Hepatocyte (in vitro differentiated cells): ENCODE measurements at regions not wholly inside any gene's neighbourhood (a gene's known extent, or its start where the extent isn't known, plus 50 kb on each side); places are given as distances from the start of the nearest gene placed in this dataset.

Experiments used
- DNase-seq: peaks from one replicate; pipeline ENCODE4 v3.0.0-alpha.2; 2016; ENCODE audit warnings: low spot score
- H2AFZ ChIP-seq: fragments of 200-600 bp; sonication (generic); 2 replicates; pipeline ENCODE4 v1.6.0; 2016; ENCODE audit warnings: antibody characterized with exemption, mild to moderate bottlenecking
- H3K27ac ChIP-seq: fragments of 200-600 bp; sonication (generic); 2 replicates; pipeline ENCODE4 v1.5.1; 2016; ENCODE audit warnings: mild to moderate bottlenecking
- H3K27me3 ChIP-seq: fragments of 200-600 bp; sonication (generic); 2 replicates; pipeline ENCODE4 v1.6.1; 2016
- H3K36me3 ChIP-seq: fragments of 200-600 bp; sonication (generic); replicated peaks from 2 replicates; pipeline ENCODE4 v1.5.1; 2016; ENCODE audit warnings: low read depth; ENCODE audit not compliant: insufficient read depth
- H3K4me1 ChIP-seq: fragments of 200-600 bp; sonication (generic); 2 replicates; pipeline ENCODE4 v1.5.1; 2016; ENCODE audit warnings: mild to moderate bottlenecking, moderate library complexity; ENCODE audit not compliant: insufficient read depth
- H3K4me2 ChIP-seq: fragments of 200-600 bp; sonication (generic); 2 replicates; pipeline ENCODE4 v1.6.0; 2016
- H3K4me3 ChIP-seq: fragments of 200-600 bp; sonication (generic); 2 replicates; pipeline ENCODE4 v1.5.1; 2016; ENCODE audit warnings: mild to moderate bottlenecking
- H3K79me2 ChIP-seq: fragments of 200-600 bp; sonication (generic); 2 replicates; pipeline ENCODE4 v1.6.0; 2017; ENCODE audit warnings: mild to moderate bottlenecking
- H3K9me2 ChIP-seq: fragments of 200-600 bp; sonication (generic); replicated peaks from 2 replicates; pipeline ENCODE4 v1.6.0; 2017; ENCODE audit warnings: mild to moderate bottlenecking; ENCODE audit not compliant: insufficient read depth
- H3K9me3 ChIP-seq: fragments of 200-600 bp; sonication (generic); 2 replicates; pipeline ENCODE4 v1.5.1; 2016; ENCODE audit warnings: low read depth, mild to moderate bottlenecking
- H4K20me1 ChIP-seq: fragments of 200-600 bp; sonication (generic); 2 replicates; pipeline ENCODE4 v1.6.0; 2016; ENCODE audit warnings: mild to moderate bottlenecking; ENCODE audit not compliant: insufficient read depth, poor library complexity, severe bottlenecking
- EZH2 ChIP-seq: fragments of 200-600 bp; sonication (generic); IDR thresholded peaks from 2 replicates; pipeline ENCODE4 v1.6.1; 2016; ENCODE audit warnings: antibody characterized with exemption, mild to moderate bottlenecking, borderline replicate concordance
- EZH2phosphoT487 ChIP-seq: fragments of 200-600 bp; sonication (generic); IDR thresholded peaks from one replicate; pipeline ENCODE4 v1.6.1; 2018; ENCODE audit warnings: antibody characterized with exemption, mild to moderate bottlenecking, low read depth, moderate library complexity; ENCODE audit not compliant: unreplicated experiment, severe bottlenecking
- WGBS: methylation state at CpG from one replicate; pipeline ENCODE4 v1.1.6; 2016; ENCODE audit warnings: low lambda C conversion rate; ENCODE audit errors: missing lambda C conversion rate; 5-methylcytosine and 5-hydroxymethylcytosine counted together
- TF ChIP-seq, protein P1 (sequence below): fragments of 200-600 bp; sonication (generic); IDR thresholded peaks from 2 replicates; pipeline ENCODE4 v1.5.1; 2016; ENCODE audit warnings: antibody characterized with exemption, mild to moderate bottlenecking; ENCODE audit not compliant: poor library complexity

DNA sequence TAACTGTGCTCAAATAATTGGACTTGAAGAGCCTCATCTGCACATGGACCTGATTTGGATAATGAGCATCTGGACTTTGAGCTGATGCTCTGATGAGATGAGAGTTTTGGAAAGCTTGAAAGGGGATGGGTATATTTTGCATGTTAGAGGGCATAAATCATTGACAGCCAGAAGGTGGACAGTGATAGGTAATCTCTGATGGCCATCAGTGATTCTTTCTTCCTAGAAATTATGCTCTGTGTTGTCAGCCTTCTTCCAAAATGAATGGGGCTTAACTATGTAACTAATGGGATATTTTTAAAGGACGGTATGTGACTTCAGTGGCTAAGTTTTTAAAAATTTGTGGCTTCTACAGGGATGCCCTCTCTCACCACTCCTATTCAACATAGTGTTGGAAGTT lies 334.0 kb downstream of the PTTG2 start:
- Histone ChIP-seq H3K9me3 (peaks cover 13% of the 10 kb centered on the region), H3K27me3 (no peaks in the 10 kb centered on the region), H3K36me3 (no peaks in the 10 kb centered on the region), H3K79me2 (no peaks in the 10 kb centered on the region), H4K20me1 (no peaks in the 10 kb centered on the region), H3K9me2 (no peaks in the 10 kb centered on the region), H2AFZ (no peak overlapping the region), H3K4me3 (no peak overlapping the region), H3K27ac (no peak overlapping the region), H3K4me1 (no peaks in the 10 kb centered on the region), H3K4me2 (no peak overlapping the region)
- TF ChIP-seq EZH2 (no peak), EZH2phosphoT487 (no peak)
- TF ChIP-seq, protein P1, sequence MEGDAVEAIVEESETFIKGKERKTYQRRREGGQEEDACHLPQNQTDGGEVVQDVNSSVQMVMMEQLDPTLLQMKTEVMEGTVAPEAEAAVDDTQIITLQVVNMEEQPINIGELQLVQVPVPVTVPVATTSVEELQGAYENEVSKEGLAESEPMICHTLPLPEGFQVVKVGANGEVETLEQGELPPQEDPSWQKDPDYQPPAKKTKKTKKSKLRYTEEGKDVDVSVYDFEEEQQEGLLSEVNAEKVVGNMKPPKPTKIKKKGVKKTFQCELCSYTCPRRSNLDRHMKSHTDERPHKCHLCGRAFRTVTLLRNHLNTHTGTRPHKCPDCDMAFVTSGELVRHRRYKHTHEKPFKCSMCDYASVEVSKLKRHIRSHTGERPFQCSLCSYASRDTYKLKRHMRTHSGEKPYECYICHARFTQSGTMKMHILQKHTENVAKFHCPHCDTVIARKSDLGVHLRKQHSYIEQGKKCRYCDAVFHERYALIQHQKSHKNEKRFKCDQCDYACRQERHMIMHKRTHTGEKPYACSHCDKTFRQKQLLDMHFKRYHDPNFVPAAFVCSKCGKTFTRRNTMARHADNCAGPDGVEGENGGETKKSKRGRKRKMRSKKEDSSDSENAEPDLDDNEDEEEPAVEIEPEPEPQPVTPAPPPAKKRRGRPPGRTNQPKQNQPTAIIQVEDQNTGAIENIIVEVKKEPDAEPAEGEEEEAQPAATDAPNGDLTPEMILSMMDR: no peak
- DNase-seq: no peak
- WGBS: 88% methylated on average over 1 of the region's 1 CpG

DNA sequence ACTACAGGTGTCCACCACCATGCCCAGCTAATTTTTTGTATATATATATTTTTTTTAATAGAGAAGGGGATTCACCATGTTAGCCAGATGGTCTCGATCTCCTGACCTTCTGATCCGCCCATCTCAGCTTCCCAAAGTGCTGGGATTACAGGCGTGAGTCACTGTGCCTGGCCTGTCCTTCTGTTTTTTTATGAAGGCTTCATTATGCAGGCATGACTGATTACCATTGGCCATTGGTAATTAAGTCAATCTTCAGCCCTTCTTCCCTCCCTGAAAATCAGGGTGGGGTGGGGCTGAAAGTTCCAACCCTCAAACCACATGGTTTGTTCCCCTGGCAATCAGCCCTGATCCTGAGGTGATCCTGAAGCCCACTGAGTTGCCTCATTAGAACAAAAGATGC lies 336.9 kb downstream of the PTTG2 start:
- H3K36me3 ChIP-seq: no peaks in the 10 kb centered on the region
- no peaks in the 10 kb centered on the region for H4K20me1 ChIP-seq
- H3K27ac ChIP-seq: no peak overlapping the region
- no peaks in the 10 kb centered on the region for H3K79me2 ChIP-seq
- peaks cover 20% of the 10 kb centered on the region for H3K9me3 ChIP-seq
- no peaks in the 10 kb centered on the region for H3K27me3 ChIP-seq
- no peak overlapping the region for H3K4me2 ChIP-seq
- no peak overlapping the region for H3K4me3 ChIP-seq
- no peak for DNase-seq
- H3K4me1 ChIP-seq: no peaks in the 10 kb centered on the region
- 91% methylated on average over 3 of the region's 3 CpGs for WGBS
- H3K9me2 ChIP-seq: no peaks in the 10 kb centered on the region
- no peak overlapping the region for H2AFZ ChIP-seq
- TF ChIP-seq EZH2 (no peak), EZH2phosphoT487 (no peak)
- TF ChIP-seq, protein P1: no peak

DNA sequence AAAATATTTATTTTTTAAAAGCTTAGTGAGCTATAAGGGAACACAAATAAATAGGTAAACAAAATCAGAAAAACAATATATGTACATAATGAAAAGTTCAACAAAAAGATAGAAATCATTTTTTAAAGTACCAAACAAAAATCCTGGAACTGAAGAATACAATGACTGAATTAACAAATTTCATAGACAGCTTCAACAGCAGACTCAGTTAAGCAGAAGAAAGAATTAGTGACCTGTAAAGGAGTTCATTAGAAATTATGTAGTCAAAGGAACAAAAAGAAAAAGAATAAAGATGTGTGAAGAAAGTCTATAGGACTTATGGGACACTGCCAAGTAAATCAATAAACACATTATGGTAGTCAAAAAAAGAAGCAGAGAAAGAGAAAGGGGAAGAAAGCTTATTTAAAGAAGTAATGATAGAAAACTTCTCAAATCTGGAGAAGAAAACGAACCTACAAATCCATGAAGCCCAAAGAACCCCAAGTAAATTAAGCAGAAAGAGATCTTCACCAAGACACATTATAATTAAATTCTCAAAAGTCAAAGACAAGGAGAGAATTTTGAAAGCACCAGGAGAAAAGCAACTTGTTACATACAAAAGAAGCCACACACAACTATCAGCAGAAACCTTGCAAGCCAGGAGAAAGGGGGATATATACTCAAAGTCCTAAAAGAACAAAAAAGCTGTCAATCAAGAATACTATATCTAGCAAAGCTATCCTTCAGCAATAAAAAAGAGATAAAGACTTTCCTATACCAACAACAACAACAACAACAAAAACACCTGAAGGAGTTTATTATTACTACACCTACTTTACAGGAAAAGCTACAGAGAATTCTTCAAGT lies 338.9 kb downstream of the PTTG2 start:
- peaks cover 14% of the 10 kb centered on the region for H3K9me3 ChIP-seq

More for the DNA sequence above, 338.9 kb downstream of the PTTG2 start:
- H3K4me3 ChIP-seq: no peak overlapping the region
- no peak for DNase-seq
- H3K4me2 ChIP-seq: no peak overlapping the region
- H3K27me3 ChIP-seq: no peaks in the 10 kb centered on the region
- no peaks in the 10 kb centered on the region for H4K20me1 ChIP-seq
- no peaks in the 10 kb centered on the region for H3K79me2 ChIP-seq
- no peaks in the 10 kb centered on the region for H3K9me2 ChIP-seq
- H2AFZ ChIP-seq: no peak overlapping the region
- WGBS: 88% methylated on average over 1 of the region's 1 CpG
- TF ChIP-seq EZH2phosphoT487: no peak
- TF ChIP-seq, protein P1: no peak
- TF ChIP-seq EZH2: no peak
- H3K36me3 ChIP-seq: no peaks in the 10 kb centered on the region
- no peak overlapping the region for H3K27ac ChIP-seq
- no peaks in the 10 kb centered on the region for H3K4me1 ChIP-seq
